DMS53 treated with DMSO at 0.1 percent for 48 hours (cell line): ENCODE measurements at regions not wholly inside any gene's neighbourhood (a gene's known extent, or its start where the extent isn't known, plus 50 kb on each side); places are given as distances from the start of the nearest gene placed in this dataset.

Experiments
- DNase-seq: peaks from one replicate; lab custom pipeline; 2025; ENCODE audit not compliant: unreplicated experiment; lab: John Stamatoyannopoulos, UW

GRCh38 chr17:77361986-77362620, 221.3 kb downstream of the SEC14L1 start:
- DNase-seq: no peak

DNA sequence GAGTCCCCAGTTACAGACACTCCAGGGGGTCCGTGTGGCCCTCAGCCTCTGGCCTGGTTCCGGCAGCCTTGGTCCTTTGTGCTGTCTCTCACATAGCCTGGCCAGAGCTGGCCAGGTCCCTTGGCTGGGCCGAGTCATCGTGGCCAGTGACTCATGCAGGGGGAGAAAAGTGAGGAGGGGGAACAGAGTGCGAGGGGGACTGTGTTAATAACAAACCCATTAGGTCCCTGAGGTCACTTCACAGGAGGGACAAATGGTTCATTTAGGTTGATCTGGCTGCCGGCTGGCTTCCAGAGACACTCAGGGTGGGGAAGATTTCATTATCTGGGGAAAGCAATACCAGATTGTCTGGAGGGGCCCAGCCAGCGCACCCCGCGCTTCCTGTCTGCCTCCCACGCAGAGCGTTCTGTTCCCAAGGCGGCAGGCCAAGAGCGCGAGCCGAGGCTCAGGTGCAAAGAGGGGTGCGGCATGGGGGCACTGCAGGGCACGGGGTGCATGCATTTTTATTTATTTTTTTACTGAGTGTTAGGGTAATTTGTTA, 223.1 kb downstream of the SEC14L1 start:
- DNase-seq: no peak

- no peak for DNase-seq
These were observed 223.7 kb downstream of the SEC14L1 start for GRCh38 chr17:77364381-77364911.

GRCh38 chr17:77364941-77365583, 224.3 kb downstream of the SEC14L1 start:
- no peak for DNase-seq

DNA sequence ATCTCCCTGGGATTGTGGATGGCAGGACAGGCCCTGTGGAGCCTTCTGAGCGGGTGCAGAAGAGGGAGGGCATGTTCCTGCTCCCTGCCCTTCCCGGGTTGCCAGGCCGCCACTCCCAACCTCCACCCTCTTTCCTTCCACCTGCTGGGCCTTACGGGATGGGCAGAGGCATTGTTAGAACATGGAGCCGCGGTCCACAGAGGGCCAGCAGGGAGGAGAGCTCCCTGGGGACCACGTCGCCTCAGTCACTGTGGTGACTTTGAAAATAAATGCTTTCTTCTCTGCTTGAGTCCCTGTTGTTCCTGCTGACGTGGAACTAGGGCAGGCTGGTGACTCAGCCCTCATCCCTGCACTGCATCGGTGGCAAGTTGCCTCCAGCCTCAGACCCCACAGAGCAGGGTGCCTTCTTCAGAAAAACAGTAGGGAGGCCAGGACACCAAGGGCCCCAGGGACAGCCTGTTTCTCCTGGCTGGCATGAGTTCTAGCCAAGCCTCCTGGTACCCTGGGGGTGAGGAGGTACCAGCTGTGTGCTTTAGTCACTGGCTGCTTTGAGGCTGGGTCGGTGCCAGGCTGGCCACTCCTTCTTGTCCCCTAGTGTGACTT, 224.9 kb downstream of the SEC14L1 start:
- peak; percentile 23 for DNase-seq

DNA sequence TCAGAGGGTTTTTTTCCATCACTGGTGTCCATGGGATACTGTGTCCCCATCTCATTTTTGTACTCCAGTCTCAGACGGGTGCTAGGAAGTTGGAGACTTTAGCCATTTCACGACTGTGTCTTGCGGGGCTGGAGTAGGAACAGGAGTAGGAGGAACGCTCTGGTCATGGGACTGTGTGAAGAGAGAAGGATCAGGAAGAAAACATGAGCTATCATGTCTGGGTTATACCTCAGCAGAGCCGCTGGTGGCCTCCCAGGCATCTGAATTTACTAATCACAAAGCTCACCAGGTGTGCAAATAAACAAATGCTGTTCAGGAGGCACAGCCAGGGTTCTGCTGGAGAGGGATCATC, 225.4 kb downstream of the SEC14L1 start:
- DNase-seq: peak; percentile 63

DNA sequence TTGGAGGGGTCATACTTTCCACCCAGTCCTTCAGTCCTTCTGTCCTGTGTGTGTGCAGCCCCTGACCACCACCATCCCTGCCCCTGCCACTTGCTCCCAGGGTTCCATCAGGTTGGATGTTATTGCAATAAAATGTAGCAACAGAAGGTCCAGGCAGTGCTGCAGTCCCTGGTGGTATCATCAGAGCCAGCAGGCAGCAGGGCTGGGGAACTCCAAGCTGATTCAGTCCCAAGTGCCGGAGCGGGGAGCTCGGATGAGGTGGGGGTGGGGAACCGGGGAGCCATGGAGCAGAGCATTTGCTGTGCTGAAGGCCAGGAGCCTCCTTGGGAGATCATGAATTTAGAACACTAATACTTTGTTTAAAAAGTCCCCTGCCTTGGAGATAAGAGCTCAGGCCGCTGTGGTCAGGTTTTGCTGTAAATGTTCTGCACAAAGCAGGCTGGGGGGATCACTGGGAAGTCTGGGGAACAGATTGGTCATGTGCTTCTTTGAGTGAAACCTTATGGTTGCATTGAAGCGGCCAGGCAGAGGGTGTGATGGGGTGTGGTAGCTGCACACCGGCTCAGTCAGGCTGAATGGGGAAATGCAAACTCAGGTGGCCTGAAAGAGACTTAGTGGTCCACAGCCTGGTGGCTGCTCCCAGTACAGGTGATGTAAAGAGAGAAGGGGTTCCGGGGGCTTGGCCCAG, 225.9 kb downstream of the SEC14L1 start:
- no peak for DNase-seq

- DNase-seq: no peak
These were observed 228.8 kb downstream of the SEC14L1 start for GRCh38 chr17:77369544-77369971.

DNA sequence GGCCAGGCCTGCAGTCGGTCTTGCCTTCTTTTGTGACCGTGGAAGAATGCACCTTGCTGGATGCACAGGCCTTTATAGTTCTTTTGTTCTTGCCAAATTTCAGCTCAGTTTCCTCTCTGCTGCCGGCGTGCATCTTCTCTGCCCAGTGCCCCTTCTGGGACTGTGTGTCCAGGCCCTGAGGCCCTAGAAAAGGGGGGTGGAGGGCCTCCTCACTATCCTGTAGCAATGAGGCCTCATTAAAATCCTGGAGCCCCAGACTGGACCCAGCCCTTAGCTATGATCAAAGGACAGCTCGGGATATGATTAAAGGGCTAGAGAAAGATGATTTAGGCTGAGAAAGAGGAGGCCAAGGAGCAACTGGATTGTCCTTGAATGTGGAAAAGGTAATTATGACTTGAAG, 229.8 kb downstream of the SEC14L1 start:
- DNase-seq: no peak

- DNase-seq: no peak
These were observed 230.5 kb downstream of the SEC14L1 start for GRCh38 chr17:77371117-77371887.

DNA sequence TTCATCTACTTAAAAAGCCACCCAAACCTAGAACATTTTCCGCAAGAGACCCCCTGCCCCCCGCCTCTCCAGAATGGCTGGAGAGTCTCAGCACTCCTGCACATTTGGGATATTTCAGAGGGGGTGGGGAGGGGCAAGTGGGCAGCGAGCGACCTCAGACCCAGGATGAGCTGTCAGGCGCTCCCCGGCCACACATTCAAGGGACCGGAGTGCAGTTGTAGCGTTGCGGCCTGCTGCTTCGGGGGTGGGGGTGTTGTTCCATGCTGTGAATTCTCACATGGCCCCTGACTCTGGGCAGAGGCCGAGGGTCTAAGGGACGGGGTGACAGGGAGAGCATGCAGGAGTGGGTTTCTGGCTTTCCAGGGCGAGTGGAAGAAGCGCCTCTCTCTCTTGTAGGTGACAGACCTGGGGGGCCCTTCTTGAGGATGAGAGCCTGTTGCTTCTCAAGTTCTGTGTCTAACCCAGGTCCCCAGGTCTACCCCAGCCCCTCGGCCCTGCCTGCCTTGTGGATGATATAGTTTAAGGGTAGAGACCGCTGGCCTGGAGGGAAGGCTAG, 231.2 kb downstream of the SEC14L1 start:
- no peak for DNase-seq

DNA sequence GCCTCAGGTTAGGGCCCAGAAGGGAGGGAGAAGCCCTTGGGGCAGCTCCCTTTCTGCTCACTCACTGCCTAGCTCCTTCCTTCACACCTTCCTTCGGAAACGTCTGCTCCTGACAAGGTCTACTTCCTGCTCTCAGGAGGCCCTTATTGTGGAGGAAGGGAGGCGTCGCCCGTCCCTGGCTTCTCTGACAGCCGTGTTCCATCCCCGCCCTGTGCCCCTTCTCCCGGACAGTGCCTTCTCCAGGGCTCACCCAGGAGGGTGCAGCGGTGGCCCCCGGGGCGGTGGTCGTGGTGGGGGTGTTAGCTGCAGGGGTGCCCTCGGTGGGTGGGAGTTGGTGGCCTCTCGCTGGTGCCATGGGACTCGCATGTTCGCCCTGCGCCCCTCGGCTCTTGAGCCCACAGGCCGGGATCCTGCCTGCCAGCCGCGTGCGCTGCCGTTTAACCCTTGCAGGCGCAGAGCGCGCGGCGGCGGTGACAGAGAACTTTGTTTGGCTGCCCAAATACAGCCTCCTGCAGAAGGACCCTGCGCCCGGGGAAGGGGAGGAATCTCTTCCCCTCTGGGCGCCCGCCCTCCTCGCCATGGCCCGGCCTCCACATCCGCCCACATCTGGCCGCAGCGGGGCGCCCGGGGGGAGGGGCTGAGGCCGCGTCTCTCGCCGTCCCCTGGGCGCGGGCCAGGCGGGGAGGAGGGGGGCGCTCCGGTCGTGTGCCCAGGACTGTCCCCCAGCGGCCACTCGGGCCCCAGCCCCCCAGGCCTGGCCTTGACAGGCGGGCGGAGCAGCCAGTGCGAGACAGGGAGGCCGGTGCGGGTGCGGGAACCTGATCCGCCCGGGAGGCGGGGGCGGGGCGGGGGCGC, 231.9 kb downstream of the SEC14L1 start:
- peak; percentile 42 for DNase-seq

DNA sequence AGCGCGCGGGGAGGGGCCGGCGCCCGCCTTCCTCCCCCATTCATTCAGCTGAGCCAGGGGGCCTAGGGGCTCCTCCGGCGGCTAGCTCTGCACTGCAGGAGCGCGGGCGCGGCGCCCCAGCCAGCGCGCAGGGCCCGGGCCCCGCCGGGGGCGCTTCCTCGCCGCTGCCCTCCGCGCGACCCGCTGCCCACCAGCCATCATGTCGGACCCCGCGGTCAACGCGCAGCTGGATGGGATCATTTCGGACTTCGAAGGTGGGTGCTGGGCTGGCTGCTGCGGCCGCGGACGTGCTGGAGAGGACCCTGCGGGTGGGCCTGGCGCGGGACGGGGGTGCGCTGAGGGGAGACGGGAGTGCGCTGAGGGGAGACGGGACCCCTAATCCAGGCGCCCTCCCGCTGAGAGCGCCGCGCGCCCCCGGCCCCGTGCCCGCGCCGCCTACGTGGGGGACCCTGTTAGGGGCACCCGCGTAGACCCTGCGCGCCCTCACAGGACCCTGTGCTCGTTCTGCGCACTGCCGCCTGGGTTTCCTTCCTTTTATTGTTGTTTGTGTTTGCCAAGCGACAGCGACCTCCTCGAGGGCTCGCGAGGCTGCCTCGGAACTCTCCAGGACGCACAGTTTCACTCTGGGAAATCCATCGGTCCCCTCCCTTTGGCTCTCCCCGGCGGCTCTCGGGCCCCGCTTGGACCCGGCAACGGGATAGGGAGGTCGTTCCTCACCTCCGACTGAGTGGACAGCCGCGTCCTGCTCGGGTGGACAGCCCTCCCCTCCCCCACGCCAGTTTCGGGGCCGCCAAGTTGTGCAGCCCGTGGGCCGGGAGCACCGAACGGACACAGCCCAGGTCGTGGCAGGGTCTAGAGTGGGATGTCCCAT, 232.8 kb downstream of the SEC14L1 start:
- no peak for DNase-seq

DNA sequence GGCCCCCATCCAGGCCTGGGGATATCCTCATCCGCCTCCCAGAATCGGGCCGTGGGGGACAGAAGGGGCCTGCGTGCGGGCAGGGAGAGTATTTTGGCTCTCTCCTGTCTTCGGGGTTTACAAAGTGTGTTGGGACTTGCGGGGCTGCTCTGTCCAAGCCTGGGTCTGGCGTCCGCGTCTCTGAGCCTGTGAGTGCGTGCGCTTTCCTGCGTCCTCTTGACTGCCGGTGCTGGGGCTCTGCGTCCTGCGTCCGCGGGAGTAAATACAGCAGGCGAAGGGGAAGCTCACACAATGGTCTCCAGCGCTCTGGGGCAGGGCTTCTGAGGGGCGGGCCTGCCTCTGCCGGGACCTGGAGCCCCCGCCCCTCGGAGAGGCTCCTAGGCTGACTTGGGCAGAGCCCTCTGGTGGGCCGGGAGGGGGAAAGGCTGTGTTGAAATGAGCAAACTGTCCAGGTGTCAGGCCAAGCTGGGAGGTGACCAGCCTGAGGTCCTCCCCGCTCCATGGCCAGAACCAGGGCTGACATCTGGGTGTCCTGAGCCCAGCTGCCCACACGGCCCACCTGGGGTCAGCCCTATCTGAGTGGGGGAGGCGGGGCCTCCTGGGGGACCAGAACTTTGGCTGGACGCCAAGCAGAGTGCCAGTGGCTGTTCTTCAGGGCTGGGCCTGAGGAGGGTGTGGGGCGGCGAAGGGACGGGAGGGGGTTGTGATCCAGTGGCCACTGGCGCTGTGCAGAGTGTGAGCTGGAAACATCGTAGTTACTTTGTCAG, 233.6 kb downstream of the SEC14L1 start:
- peak; percentile 62 for DNase-seq

- DNase-seq: no peak
These were observed 234.5 kb downstream of the SEC14L1 start for GRCh38 chr17:77375108-77375916.

DNA sequence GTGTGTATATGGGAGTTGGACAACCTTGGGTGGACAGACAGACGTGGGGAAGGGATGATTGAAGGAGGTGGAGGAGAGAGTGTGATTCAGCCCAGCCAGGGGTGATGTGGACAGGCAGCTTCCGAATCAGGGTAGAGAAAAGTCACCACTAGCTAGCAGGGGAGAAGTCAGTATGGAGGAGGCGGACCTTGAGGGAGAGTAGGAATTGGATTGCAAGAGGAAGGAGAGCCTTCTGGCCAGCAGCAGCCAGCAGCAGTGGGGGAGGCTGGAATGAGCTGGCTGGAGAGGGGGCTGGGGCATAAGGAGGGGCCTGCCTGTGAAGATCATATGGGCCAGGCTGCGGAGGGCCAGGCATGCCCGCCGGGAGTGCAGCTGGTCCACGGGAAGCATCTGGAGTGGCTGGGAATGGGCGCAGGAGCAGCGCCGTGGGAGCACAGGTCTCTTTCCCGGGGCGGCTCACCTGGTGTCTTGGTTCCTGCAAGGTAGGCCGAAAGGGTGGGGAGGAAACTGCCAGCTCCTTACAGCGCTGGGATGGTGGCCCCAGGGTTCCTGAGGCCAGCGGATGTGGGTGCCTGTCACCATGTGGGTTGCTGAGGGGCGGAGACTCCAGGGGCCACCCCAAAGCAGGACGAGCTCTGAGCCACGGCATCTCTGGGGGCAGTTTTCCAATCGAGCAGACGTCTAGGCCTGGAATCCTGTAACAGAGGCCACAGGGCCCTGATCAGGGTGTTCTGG, 235.3 kb downstream of the SEC14L1 start:
- no peak for DNase-seq
